ENCODE measurements at regions not wholly inside any gene's neighbourhood (a gene's known extent, or its start where the extent isn't known, plus 50 kb on each side); places are given as distances from the start of the nearest gene placed in this dataset.

DNA sequence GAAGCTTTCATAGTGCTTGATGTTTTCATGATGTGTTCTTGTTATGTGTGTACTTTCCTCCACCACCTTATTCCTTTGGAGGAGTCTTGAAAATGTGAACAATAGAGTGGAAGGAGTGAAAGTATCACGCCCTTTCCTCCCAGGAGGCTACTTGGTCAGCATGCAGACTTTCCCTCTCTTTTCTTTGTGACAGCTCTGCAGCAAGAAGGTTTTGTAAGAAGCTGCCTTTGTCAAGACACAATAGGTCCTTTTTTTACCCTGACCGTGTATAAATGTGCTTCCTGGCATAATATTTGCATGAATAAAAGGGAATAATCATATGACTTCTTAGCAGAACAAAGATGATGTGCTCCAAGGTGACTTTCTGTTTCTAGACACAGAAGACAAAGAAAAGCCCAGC, 882.6 kb upstream of the SLITRK5 start:
- WGBS, 5 donors: 34 to 48% (median 46%) methylated on average over 2 of the region's 2 CpGs

DNA sequence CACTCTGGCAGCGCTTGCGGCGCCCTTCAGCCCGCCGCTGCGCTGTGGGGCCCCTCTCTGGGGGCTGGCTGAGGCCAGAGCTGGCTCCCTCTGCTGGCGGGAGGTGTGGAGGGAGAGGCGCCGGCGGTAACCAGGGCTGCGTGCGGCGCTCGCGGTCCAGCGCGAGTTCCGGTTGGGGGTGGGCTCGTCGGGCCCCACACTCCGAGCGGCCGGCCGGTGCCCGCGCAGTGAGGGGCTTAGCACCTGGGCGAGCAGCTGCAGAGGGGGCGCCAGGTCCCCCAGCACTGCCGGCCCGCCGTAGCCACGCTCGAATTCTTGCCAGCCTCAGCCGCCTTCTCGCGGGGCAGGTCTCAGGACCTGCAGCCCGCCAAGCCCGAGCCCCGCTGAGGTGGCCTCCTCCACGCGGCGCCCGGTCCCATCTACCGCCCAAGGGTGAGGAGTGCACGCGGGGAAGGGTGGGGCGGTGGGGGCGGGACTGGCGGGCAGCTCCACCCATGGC, 879.0 kb upstream of the SLITRK5 start:
- 91 to 95% (median 94%) methylated on average over 26 to 49 of the region's 49 CpGs; no CpG with 5 or more reads in 1 of the 5 donors for WGBS, 5 donors
- Histone ChIP-seq H3K36me3 (no peaks in the 10 kb centered on the region), H3K4me3 (no peak overlapping the region), H3K4me1 (no peaks in the 10 kb centered on the region), H3K27ac (no peak overlapping the region), H3K9me3 (peaks cover 0 to 16% (median 6%) of the 10 kb centered on the region in 4 donors), H3K27me3 (no peaks in the 10 kb centered on the region)
- intact Hi-C loops (cut with DNase I; ENCODE audit: low total_unique reads): no loop called here
- TF ChIP-seq, protein P1, sequence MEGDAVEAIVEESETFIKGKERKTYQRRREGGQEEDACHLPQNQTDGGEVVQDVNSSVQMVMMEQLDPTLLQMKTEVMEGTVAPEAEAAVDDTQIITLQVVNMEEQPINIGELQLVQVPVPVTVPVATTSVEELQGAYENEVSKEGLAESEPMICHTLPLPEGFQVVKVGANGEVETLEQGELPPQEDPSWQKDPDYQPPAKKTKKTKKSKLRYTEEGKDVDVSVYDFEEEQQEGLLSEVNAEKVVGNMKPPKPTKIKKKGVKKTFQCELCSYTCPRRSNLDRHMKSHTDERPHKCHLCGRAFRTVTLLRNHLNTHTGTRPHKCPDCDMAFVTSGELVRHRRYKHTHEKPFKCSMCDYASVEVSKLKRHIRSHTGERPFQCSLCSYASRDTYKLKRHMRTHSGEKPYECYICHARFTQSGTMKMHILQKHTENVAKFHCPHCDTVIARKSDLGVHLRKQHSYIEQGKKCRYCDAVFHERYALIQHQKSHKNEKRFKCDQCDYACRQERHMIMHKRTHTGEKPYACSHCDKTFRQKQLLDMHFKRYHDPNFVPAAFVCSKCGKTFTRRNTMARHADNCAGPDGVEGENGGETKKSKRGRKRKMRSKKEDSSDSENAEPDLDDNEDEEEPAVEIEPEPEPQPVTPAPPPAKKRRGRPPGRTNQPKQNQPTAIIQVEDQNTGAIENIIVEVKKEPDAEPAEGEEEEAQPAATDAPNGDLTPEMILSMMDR (IDR thresholded peaks at IDR 0.05): no peak
- TF ChIP-seq POLR2A (IDR thresholded peaks at IDR 0.05): no peak
- TF ChIP-seq EP300 (IDR thresholded peaks at IDR 0.05): no peak
- no peak for TF ChIP-seq POLR2AphosphoS5 (IDR thresholded peaks at IDR 0.05)
- no peak for DNase-seq

More for the DNA sequence above, 882.6 kb upstream of the SLITRK5 start:
- Histone ChIP-seq H3K27ac (no peak overlapping the region), H3K36me3 (no peaks in the 10 kb centered on the region), H3K4me3 (no peak overlapping the region), H3K4me1 (no peaks in the 10 kb centered on the region), H3K27me3 (no peaks in the 10 kb centered on the region), H3K9me3 (peaks cover 0 to 16% (median 6%) of the 10 kb centered on the region in 4 donors)
- intact Hi-C loops (cut with DNase I; ENCODE audit: low total_unique reads): no loop called here
- no peak for DNase-seq
- TF ChIP-seq EP300 (IDR thresholded peaks at IDR 0.05) (no peak), POLR2AphosphoS5 (IDR thresholded peaks at IDR 0.05) (no peak), POLR2A (IDR thresholded peaks at IDR 0.05) (no peak)
- TF ChIP-seq, protein P1 (IDR thresholded peaks at IDR 0.05): no peak

DNA sequence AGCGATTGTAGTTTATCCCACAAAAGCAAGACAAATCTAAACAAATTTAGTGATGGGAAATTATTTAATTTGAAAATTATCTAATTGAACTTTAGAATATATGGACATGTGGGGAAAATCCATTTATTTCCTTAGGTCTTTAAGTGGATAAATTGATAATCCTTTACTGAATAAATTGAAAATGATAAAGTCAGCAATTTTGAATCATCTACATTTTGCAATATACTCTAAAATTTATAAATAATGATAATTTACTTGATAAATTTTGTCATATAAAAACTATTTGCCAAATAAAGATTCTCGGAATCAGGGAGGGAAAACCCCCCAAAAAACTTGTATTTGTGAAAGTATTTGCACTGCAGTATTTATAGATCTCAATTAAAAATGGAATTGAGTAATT, 875.3 kb upstream of the SLITRK5 start:
- H3K36me3 ChIP-seq: no peaks in the 10 kb centered on the region
- peaks cover 4 to 24% (median 13%) of the 10 kb centered on the region in 4 donors for H3K9me3 ChIP-seq
- H3K4me1 ChIP-seq: no peaks in the 10 kb centered on the region
- no peak for TF ChIP-seq EP300 (IDR thresholded peaks at IDR 0.05)
- no peak for DNase-seq
- no peak overlapping the region for H3K27ac ChIP-seq
- WGBS, 5 donors: 69 to 76% (median 72%) methylated on average over 2 of the region's 2 CpGs
- H3K27me3 ChIP-seq: no peaks in the 10 kb centered on the region
- intact Hi-C loops (cut with DNase I; ENCODE audit: low total_unique reads): no loop called here
- H3K4me3 ChIP-seq: no peak overlapping the region

DNA sequence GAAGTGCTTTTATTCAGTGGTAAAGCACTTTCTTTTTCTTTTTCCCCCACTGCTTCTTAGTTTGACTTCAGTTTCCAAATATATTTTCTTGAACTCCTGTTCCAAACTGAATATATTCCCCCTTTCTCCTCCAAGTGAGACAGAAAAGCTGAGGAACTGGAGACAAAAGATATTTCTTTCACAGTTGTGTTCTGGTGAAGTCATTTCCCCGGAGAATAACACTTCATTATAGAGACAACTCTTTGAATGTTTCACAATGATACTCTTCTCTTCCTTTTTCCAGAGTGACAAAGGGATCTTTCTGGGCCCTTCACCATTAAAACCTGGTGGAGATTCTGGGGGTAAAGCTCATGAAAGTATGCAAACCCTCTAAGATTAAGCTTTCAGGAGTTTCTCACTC, 860.8 kb upstream of the SLITRK5 start:
- Histone ChIP-seq H3K27ac (no peak overlapping the region), H3K27me3 (no peaks in the 10 kb centered on the region), H3K4me3 (no peak overlapping the region), H3K36me3 (no peaks in the 10 kb centered on the region), H3K9me3 (peaks cover 0 to under 1% (median 0%) of the 10 kb centered on the region in 4 donors), H3K4me1 (no peaks in the 10 kb centered on the region)
- WGBS, 5 donors: 73 to 88% (median 79%) methylated on average over 1 of the region's 1 CpG
- intact Hi-C loops (cut with DNase I; ENCODE audit: low total_unique reads): no loop called here
- TF ChIP-seq POLR2A (IDR thresholded peaks at IDR 0.05): no peak
- no peak for TF ChIP-seq EP300 (IDR thresholded peaks at IDR 0.05)
- TF ChIP-seq, protein P1 (IDR thresholded peaks at IDR 0.05): no peak
- no peak for TF ChIP-seq POLR2AphosphoS5 (IDR thresholded peaks at IDR 0.05)
- DNase-seq: no peak

DNA sequence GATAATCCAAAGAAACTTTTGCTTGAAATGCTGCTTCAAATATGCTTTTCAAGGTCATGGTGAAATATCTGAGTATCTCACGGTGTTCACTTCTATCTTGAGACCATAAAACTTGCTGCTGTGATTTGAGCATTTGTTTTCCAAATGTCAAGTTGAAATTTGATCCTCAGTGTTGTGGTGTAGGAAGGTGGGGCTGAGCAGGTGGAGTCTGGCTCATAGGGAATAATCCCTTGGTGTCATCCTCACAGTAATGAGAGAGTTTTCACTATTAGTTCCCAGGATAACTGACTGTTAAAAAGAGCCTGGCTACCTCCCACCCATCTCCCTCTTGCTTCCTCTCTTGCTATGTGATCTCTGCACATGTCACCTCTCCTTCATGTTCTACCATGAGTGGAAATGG, 858.0 kb upstream of the SLITRK5 start:
- no peak for DNase-seq
- WGBS, 5 donors: 15 to 37% (median 27%) methylated on average over 1 of the region's 1 CpG
- Histone ChIP-seq H3K27me3 (no peaks in the 10 kb centered on the region), H3K36me3 (no peaks in the 10 kb centered on the region), H3K4me3 (no peak overlapping the region), H3K4me1 (no peaks in the 10 kb centered on the region), H3K27ac (no peak overlapping the region), H3K9me3 (peaks cover 0 to 5% (median 0%) of the 10 kb centered on the region in 4 donors)
- TF ChIP-seq EP300 (IDR thresholded peaks at IDR 0.05) (no peak), POLR2AphosphoS5 (IDR thresholded peaks at IDR 0.05) (no peak), POLR2A (IDR thresholded peaks at IDR 0.05) (no peak)
- TF ChIP-seq, protein P1 (IDR thresholded peaks at IDR 0.05): no peak
- intact Hi-C loops (cut with DNase I; ENCODE audit: low total_unique reads): no loop called here

All from stomach (tissue), 8 donors.